Epidermal melanocyte (primary cell): ENCODE measurements at regions not wholly inside any gene's neighbourhood (a gene's known extent, or its start where the extent isn't known, plus 50 kb on each side); places are given as distances from the start of the nearest gene placed in this dataset.
A peak's percentile ranks its signal among the peaks of the same experiment; 100 is the strongest.
"Not testable (repeated sequence)": the region's sequence is repeated elsewhere in the genome, so short reads cannot be mapped to it uniquely, and the experiment has no call there.

Source experiments
- DNase-seq: peaks from one replicate; pipeline ENCODE4 v3.0.0; 2011; ENCODE audit warnings: low spot score; ENCODE audit not compliant: insufficient read length

GRCh38 chr6:8180327-8181159 is 78.2 kb upstream of the EEF1E1 start:
- peak; percentile 61 for DNase-seq

GRCh38 chr6:8177721-8178120 is 75.4 kb upstream of the EEF1E1 start:
- DNase-seq: no peak

GRCh38 chr6:8175046-8175777 is 72.9 kb upstream of the EEF1E1 start:
- DNase-seq: no peak

GRCh38 chr6:8174571-8174970 is 72.2 kb upstream of the EEF1E1 start:
- DNase-seq: no peak

- no peak for DNase-seq
These were observed 70.2 kb upstream of the EEF1E1 start for GRCh38 chr6:8172530-8172929.

GRCh38 chr6:8170754-8171153 is 68.4 kb upstream of the EEF1E1 start:
- DNase-seq: no peak

- no peak for DNase-seq
These were observed 67.9 kb upstream of the EEF1E1 start for GRCh38 chr6:8170245-8170644.

- DNase-seq: no peak
These were observed 63.8 kb upstream of the EEF1E1 start for GRCh38 chr6:8166156-8166555.

GRCh38 chr6:8165008-8165407 is 62.7 kb upstream of the EEF1E1 start:
- DNase-seq: not testable (repeated sequence)

GRCh38 chr6:8164281-8164680 is 61.9 kb upstream of the EEF1E1 start:
- not testable (repeated sequence) for DNase-seq

- no peak for DNase-seq
These were observed 57.6 kb upstream of the EEF1E1 start for GRCh38 chr6:8159966-8160365.

- no peak for DNase-seq
These were observed 55.5 kb upstream of the EEF1E1 start for GRCh38 chr6:8157839-8158238.

- no peak for DNase-seq
These were observed 53.1 kb upstream of the EEF1E1 start for GRCh38 chr6:8155259-8156012.
